DOHH2 (cell line): ENCODE measurements at regions not wholly inside any gene's neighbourhood (a gene's known extent, or its start where the extent isn't known, plus 50 kb on each side); places are given as distances from the start of the nearest gene placed in this dataset.

Experiments used
- H3F3A ChIP-seq: fragments of 200-600 bp; sonication (generic), shearing (Covaris generic); 2 replicates; pipeline ENCODE4 v1.6.0; 2016; ENCODE audit warnings: antibody characterized with exemption, mild to moderate bottlenecking; ENCODE audit not compliant: control insufficient read depth, insufficient read depth
- H3K27ac ChIP-seq: fragments of 200-600 bp; sonication (generic); 2 replicates; pipeline ENCODE4 v1.5.1; 2014; ENCODE audit warnings: low read depth, mild to moderate bottlenecking, low read length, moderate library complexity
- H3K27me3 ChIP-seq: fragments of 200-600 bp; sonication (generic); 2 replicates; pipeline ENCODE4 v1.6.1; 2014; ENCODE audit warnings: mild to moderate bottlenecking, low read length, mixed read lengths; ENCODE audit not compliant: control insufficient read depth
- H3K36me3 ChIP-seq: fragments of 200-600 bp; sonication (generic); 2 replicates; pipeline ENCODE4 v1.6.1; 2014; ENCODE audit warnings: mild to moderate bottlenecking, low read length, moderate library complexity, mixed read lengths; ENCODE audit not compliant: control insufficient read depth
- H3K4me1 ChIP-seq: fragments of 200-600 bp; sonication (generic); 2 replicates; pipeline ENCODE4 v1.6.1; 2014; ENCODE audit warnings: mild to moderate bottlenecking, low read length, mixed read lengths; ENCODE audit not compliant: control insufficient read depth
- H3K4me2 ChIP-seq: fragments of 200-600 bp; sonication (generic); 2 replicates; pipeline ENCODE4 v1.6.0; 2014; ENCODE audit warnings: mild to moderate bottlenecking, low read length, moderate library complexity
- H3K4me3 ChIP-seq: fragments of 200-600 bp; sonication (generic); 2 replicates; pipeline ENCODE4 v1.5.1; 2014; ENCODE audit warnings: mild to moderate bottlenecking, low read length, mixed read lengths
- H3K79me2 ChIP-seq: fragments of 200-600 bp; sonication (generic); 2 replicates; pipeline ENCODE4 v1.6.1; 2014; ENCODE audit warnings: mild to moderate bottlenecking, low read length, mixed read lengths; ENCODE audit not compliant: control insufficient read depth
- H3K9me2 ChIP-seq: fragments of 200-600 bp; sonication (generic); replicated peaks from 2 replicates; pipeline ENCODE4 v1.6.1; 2014; ENCODE audit warnings: mild to moderate bottlenecking, low read length, mixed read lengths; ENCODE audit not compliant: control insufficient read depth
- H3K9me3 ChIP-seq: fragments of 200-600 bp; sonication (generic); 2 replicates; pipeline ENCODE4 v1.6.1; 2014; ENCODE audit warnings: antibody characterized with exemption, low read length, mixed read lengths; ENCODE audit not compliant: control insufficient read depth, insufficient read depth
- H4K20me1 ChIP-seq: fragments of 200-600 bp; sonication (generic); 2 replicates; pipeline ENCODE4 v1.6.0; 2014; ENCODE audit warnings: low read depth, mild to moderate bottlenecking, antibody characterized with exemption, low read length, moderate library complexity; ENCODE audit not compliant: control insufficient read depth, insufficient read depth
- CTCF ChIP-seq: fragments of 200-600 bp; sonication (generic); IDR thresholded peaks from one replicate; pipeline ENCODE4 v1.5.1; 2014; ENCODE audit warnings: antibody characterized with exemption, mild to moderate bottlenecking, low read depth, low read length; ENCODE audit not compliant: poor library complexity, severe bottlenecking
- EZH2phosphoT487 ChIP-seq: fragments of 200-600 bp; sonication (generic); IDR thresholded peaks from 2 replicates; pipeline ENCODE4 v1.6.1; 2017; ENCODE audit warnings: borderline replicate concordance, mild to moderate bottlenecking, antibody characterized with exemption, low read length, moderate library complexity, mixed read lengths

- Histone ChIP-seq H3K27ac (no peak overlapping the region), H3K4me2 (no peak overlapping the region), H3K9me2 (no peaks in the 10 kb centered on the region), H3K9me3 (no peaks in the 10 kb centered on the region), H3K36me3 (no peaks in the 10 kb centered on the region), H4K20me1 (no peaks in the 10 kb centered on the region), H3K4me3 (no peak overlapping the region), H3K79me2 (no peaks in the 10 kb centered on the region), H3K4me1 (no peaks in the 10 kb centered on the region), H3K27me3 (peaks cover 3% of the 10 kb centered on the region; the same call in 1 of the 2 replicates), H3F3A (no peaks in the 10 kb centered on the region)
- TF ChIP-seq EZH2phosphoT487, result no peak
- no peak for TF ChIP-seq CTCF
Measured at GRCh38 chr1:229169399-229169798, 101.5 kb upstream of the RAB4A start.

- Histone ChIP-seq H3K9me2 (no peaks in the 10 kb centered on the region), H3K79me2 (no peaks in the 10 kb centered on the region), H3K4me2 (no peak overlapping the region), H4K20me1 (no peaks in the 10 kb centered on the region), H3K27me3 (peaks cover 1% of the 10 kb centered on the region; the same call in 1 of the 2 replicates), H3K4me3 (no peak overlapping the region), H3F3A (no peaks in the 10 kb centered on the region), H3K27ac (no peak overlapping the region), H3K36me3 (no peaks in the 10 kb centered on the region), H3K4me1 (no peaks in the 10 kb centered on the region), H3K9me3 (no peaks in the 10 kb centered on the region)
- TF ChIP-seq CTCF (no peak), EZH2phosphoT487 (no peak)
Measured at GRCh38 chr1:229170274-229170673, 100.6 kb upstream of the RAB4A start.

- H3K27me3 ChIP-seq, result no peaks in the 10 kb centered on the region
- H3K9me3 ChIP-seq, result no peaks in the 10 kb centered on the region
- H3K4me1 ChIP-seq, result no peaks in the 10 kb centered on the region
- no peaks in the 10 kb centered on the region for H3K79me2 ChIP-seq
- H3K9me2 ChIP-seq, result no peaks in the 10 kb centered on the region
- H3K36me3 ChIP-seq, result no peaks in the 10 kb centered on the region
- TF ChIP-seq CTCF (no peak), EZH2phosphoT487 (no peak)
- H3K4me2 ChIP-seq, result no peak overlapping the region
- no peaks in the 10 kb centered on the region for H3F3A ChIP-seq
- no peaks in the 10 kb centered on the region for H4K20me1 ChIP-seq
- no peak overlapping the region for H3K4me3 ChIP-seq
- no peak overlapping the region for H3K27ac ChIP-seq
Measured at GRCh38 chr1:229170778-229171505, 100.0 kb upstream of the RAB4A start.
